ENCODE measurements at regions not wholly inside any gene's neighbourhood (a gene's known extent, or its start where the extent isn't known, plus 50 kb on each side); places are given as distances from the start of the nearest gene placed in this dataset.

- no peak for TF ChIP-seq CTCF (conservative IDR thresholded peaks at IDR 0.05)
- TF ChIP-seq ZFX (IDR thresholded peaks at IDR 0.05), result no peak
Observed at GRCh38 chr6:81376745-81377144, 375.7 kb downstream of the TENT5A start.
